IMR-90 (cell line): ENCODE measurements at regions not wholly inside any gene's neighbourhood (a gene's known extent, or its start where the extent isn't known, plus 50 kb on each side); places are given as distances from the start of the nearest gene placed in this dataset.
"Not testable (repeated sequence)": the region's sequence is repeated elsewhere in the genome, so short reads cannot be mapped to it uniquely, and the experiment has no call there.

Source experiments
- ATAC-seq: fragments of 200-7000 bp; cut with Tn5 transposase; 2 replicates; pipeline ENCODE4 v1.9.1; 2020; ENCODE audit warnings: low read depth, mild to moderate bottlenecking, moderate library complexity
- BruUV-seq: library from RNA; stranded (reverse); fragments of 400-500 nt; replicated peaks from 2 replicates; lab custom pipeline; 2021; lab: Mats Ljungman, UMichigan
- CTCF ChIA-PET: fragments of 300-600 bp; formaldehyde crosslinking; extraction: SDS; loops from one replicate; lab custom pipeline; 2021; ENCODE audit warnings: antibody characterized with exemption; lab: Yijun Ruan, JAX
- POLR2A ChIA-PET: fragments of 300-600 bp; sonication (Branson Sonifier 250); formaldehyde crosslinking; loops from one replicate; lab custom pipeline; 2022; ENCODE audit warnings: antibody characterized with exemption; ENCODE audit not compliant: unreplicated experiment; lab: Charles Lee
- DNase-seq: peaks from one replicate; pipeline ENCODE4 v3.0.0; 2013
- H2AFZ ChIP-seq: replicated peaks from 2 replicates; pipeline ENCODE3; 2013; ENCODE audit warnings: low read length, mild to moderate bottlenecking; ENCODE audit not compliant: poor library complexity
- H2AK5ac ChIP-seq: 2 replicates; pipeline ENCODE4 v1.6.1; 2013; ENCODE audit warnings: low read depth, low read length, inconsistent platforms
- H2AK9ac ChIP-seq: replicated peaks from 2 replicates; pipeline ENCODE3; 2013; ENCODE audit warnings: mild to moderate bottlenecking, low read depth, low read length, moderate library complexity; ENCODE audit not compliant: poor library complexity
- H2BK120ac ChIP-seq: 2 replicates; pipeline ENCODE4 v1.6.1; 2013; ENCODE audit warnings: low read depth, low read length, inconsistent platforms
- H2BK15ac ChIP-seq: 3 replicates; pipeline ENCODE4 v1.6.1; 2013; ENCODE audit warnings: low read depth, low read length, inconsistent platforms
- H2BK20ac ChIP-seq: 2 replicates; pipeline ENCODE4 v1.6.1; 2013; ENCODE audit warnings: low read depth, mild to moderate bottlenecking, inconsistent platforms, low read length, moderate library complexity
- H2BK5ac ChIP-seq: 2 replicates; pipeline ENCODE4 v1.6.1; 2013; ENCODE audit warnings: mild to moderate bottlenecking, low read depth, low read length, inconsistent platforms; ENCODE audit not compliant: poor library complexity, severe bottlenecking
- H3K14ac ChIP-seq: replicated peaks from 2 replicates; pipeline ENCODE4 v1.6.1; 2013; ENCODE audit warnings: low read depth, low read length, inconsistent platforms
- H3K18ac ChIP-seq: 2 replicates; pipeline ENCODE4 v1.6.1; 2013; ENCODE audit warnings: low read depth, low read length, control low read depth
- H3K23ac ChIP-seq: 2 replicates; pipeline ENCODE4 v1.6.1; 2013; ENCODE audit warnings: low read depth, low read length, inconsistent platforms
- H3K27ac ChIP-seq: 2 replicates; pipeline ENCODE4 v1.5.1; 2013; ENCODE audit warnings: mild to moderate bottlenecking, control low read depth, low read length; ENCODE audit not compliant: insufficient read depth
- H3K27me3 ChIP-seq: 2 replicates; pipeline ENCODE4 v1.6.1; 2013; ENCODE audit warnings: low read length; ENCODE audit not compliant: control insufficient read depth, insufficient read depth
- H3K36me3 ChIP-seq: 2 replicates; pipeline ENCODE4 v1.6.1; 2013; ENCODE audit warnings: low read length, mixed read lengths; ENCODE audit not compliant: control insufficient read depth, insufficient read depth
- H3K4ac ChIP-seq: 2 replicates; pipeline ENCODE4 v1.6.1; 2013; ENCODE audit warnings: low read depth, low read length, inconsistent platforms
- H3K4me1 ChIP-seq: 2 replicates; pipeline ENCODE4 v1.6.1; 2013; ENCODE audit warnings: low read length, mixed read lengths; ENCODE audit not compliant: control insufficient read depth, insufficient read depth
- H3K4me2 ChIP-seq: 2 replicates; pipeline ENCODE4 v1.6.1; 2013; ENCODE audit warnings: low read depth, mild to moderate bottlenecking, control low read depth, low read length, moderate library complexity
- H3K4me3 ChIP-seq: 2 replicates; pipeline ENCODE4 v1.5.1; 2013; ENCODE audit warnings: low read depth, mild to moderate bottlenecking, control low read depth, low read length, moderate library complexity; ENCODE audit not compliant: insufficient read depth
- H3K56ac ChIP-seq: 2 replicates; pipeline ENCODE4 v1.6.1; 2013; ENCODE audit warnings: low read length, inconsistent platforms; ENCODE audit not compliant: insufficient read depth; ENCODE audit errors: extremely low read depth
- H3K79me1 ChIP-seq, 2 experiments: 2 replicates each; pipeline ENCODE4 v1.6.1; 2013; ENCODE audit warnings: low read length in 2 of 2, inconsistent platforms in 1 of 2, low read depth in 1 of 2
- H3K9ac ChIP-seq: 2 replicates; pipeline ENCODE4 v1.6.1; 2013; ENCODE audit warnings: low read depth, low read length, control low read depth
- H3K9me1 ChIP-seq: 2 replicates; pipeline ENCODE4 v1.6.1; 2013; ENCODE audit warnings: low read length, inconsistent platforms; ENCODE audit not compliant: insufficient read depth
- H3K9me3 ChIP-seq: 2 replicates; pipeline ENCODE4 v1.6.1; 2013; ENCODE audit warnings: low read length; ENCODE audit not compliant: control insufficient read depth, insufficient read depth
- H4K20me1 ChIP-seq: 2 replicates; pipeline ENCODE4 v1.6.1; 2013; ENCODE audit warnings: low read length, inconsistent platforms; ENCODE audit not compliant: insufficient read depth
- H4K5ac ChIP-seq: 2 replicates; pipeline ENCODE4 v1.6.1; 2013; ENCODE audit warnings: mild to moderate bottlenecking, low read depth, low read length, control low read depth
- H4K8ac ChIP-seq, 2 experiments: 2 replicates each; pipeline ENCODE4 v1.6.1; 2013; ENCODE audit warnings: low read depth in 2 of 2, low read length in 2 of 2, control low read depth in 1 of 2, inconsistent platforms in 1 of 2
- H4K91ac ChIP-seq: 2 replicates; pipeline ENCODE4 v1.6.1; 2013; ENCODE audit warnings: low read depth, low read length, inconsistent platforms; ENCODE audit not compliant: insufficient read depth
- WGBS, 2 experiments: methylation state at CpG; one replicate each; pipeline versions ENCODE4 v1.1.5 to v1.1.7; 2013; ENCODE audit warnings: missing lambda C conversion rate in 2 of 2; ENCODE audit not compliant: insufficient read length in 1 of 2; ENCODE audit errors: extremely low coverage in 2 of 2; 5-methylcytosine and 5-hydroxymethylcytosine counted together
- dilution Hi-C: fragments of 300-500 bp; cut with HindIII; formaldehyde crosslinking; loops from one replicate; pipeline ENCODE4 v1.14.3; 2018; ENCODE audit warnings: low sequenced_read_pairs; ENCODE audit not compliant: unreplicated experiment
- in situ Hi-C: fragments of 300-500 bp; cut with MboI; formaldehyde crosslinking; loops from 3 replicates; pipeline ENCODE4 v1.14.3; 2019; ENCODE audit warnings: low sequenced_read_pairs, inconsistent platforms, mixed read lengths
- intact Hi-C: fragments of 100-400 bp; cut with micrococcal nuclease; formaldehyde crosslinking; loops from 2 replicates; pipeline ENCODE4 v1.10.0; 2022

- H3K4me2 ChIP-seq, H3K4me3 ChIP-seq, H4K8ac ChIP-seq, H3K23ac ChIP-seq, H3K4ac ChIP-seq, H2AK5ac ChIP-seq, H3K14ac ChIP-seq, H3K27me3 ChIP-seq, in situ Hi-C loops, H3K79me1 ChIP-seq, intact Hi-C loops, H3K4me1 ChIP-seq, H3K9me1 ChIP-seq, H3K9me3 ChIP-seq, H2AK9ac ChIP-seq, H2BK120ac ChIP-seq, H4K5ac ChIP-seq, H3K36me3 ChIP-seq, dilution Hi-C loops, H2AFZ ChIP-seq, H3K56ac ChIP-seq, H3K27ac ChIP-seq, H2BK15ac ChIP-seq, ATAC-seq, H3K18ac ChIP-seq, H2BK5ac ChIP-seq, H4K91ac ChIP-seq, H2BK20ac ChIP-seq, H4K20me1 ChIP-seq, DNase-seq, BruUV-seq, H3K9ac ChIP-seq, CTCF ChIA-PET: not testable (repeated sequence)
- POLR2A ChIA-PET, result interaction anchor here (0.6 kb wide), 1 partner anchor 22 kb away, joined by 3 read pairs; no protein-coding TSS in a partner anchor
- 86% methylated on average over 15 of the region's 33 CpGs; no CpG with 5 or more reads in 1 of the 2 experiments for WGBS, 2 experiments
Observed at GRCh38 chr3:162987085-162987794, 1490.6 kb downstream of the OTOL1 start.
